ENCODE measurements at regions not wholly inside any gene's neighbourhood (a gene's known extent, or its start where the extent isn't known, plus 50 kb on each side); places are given as distances from the start of the nearest gene placed in this dataset.

DNA sequence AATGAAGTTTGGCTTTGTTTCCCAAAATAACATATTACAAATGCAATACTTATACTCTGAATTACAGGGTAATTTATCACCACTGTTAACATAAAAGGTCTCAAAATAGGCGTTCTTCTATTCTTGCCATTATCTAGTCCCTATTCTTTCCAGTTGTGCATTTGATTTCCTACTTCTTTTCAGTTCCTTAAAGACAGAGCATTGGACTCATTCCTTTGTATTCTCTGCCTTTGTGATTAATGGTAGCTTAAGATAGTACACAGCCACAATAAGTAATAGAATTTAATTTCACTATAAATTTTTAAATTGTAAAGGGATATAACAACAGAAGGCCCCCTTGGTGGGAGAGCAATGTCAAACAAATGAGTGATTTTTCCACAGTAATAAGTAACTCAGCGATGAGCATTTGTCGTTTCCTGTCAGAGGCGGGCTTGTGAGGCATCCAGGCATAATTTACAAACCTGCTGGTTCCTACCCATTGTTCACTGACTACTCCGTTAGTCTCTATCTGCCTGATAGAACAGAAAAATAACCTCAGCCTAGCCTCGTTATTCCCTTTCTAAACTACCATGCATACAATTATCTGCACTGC, 456.6 kb upstream of the REG3G start:
- no peak for TF ChIP-seq CTCF (IDR thresholded peaks at IDR 0.05)
- Histone ChIP-seq H3K4me3 (no peak overlapping the region), H3K27ac (no peak overlapping the region)
- DNase-seq (ENCODE audit: low spot score) = no peak

DNA sequence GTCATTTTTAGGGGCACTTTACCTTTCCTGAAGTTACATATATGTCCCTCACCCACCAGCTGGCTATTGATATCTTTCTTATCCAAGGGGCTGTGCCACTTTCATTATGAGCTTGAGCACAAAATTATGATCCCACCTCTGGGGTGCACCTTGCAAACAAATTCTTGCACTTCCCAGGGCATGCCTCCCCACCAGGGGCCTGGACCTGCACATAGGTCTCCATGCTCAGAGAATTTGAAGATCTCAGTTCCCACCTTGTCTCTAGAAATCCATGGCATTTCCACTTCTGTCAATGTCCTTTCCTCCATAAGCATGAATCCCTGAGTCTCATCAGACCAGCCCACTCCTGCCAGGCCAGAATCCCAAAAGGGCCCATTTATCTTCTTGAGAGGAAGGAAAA, 449.1 kb upstream of the REG3G start:
- Histone ChIP-seq H3K4me3 (no peak overlapping the region), H3K27ac (no peak overlapping the region)
- no peak for DNase-seq (ENCODE audit: low spot score)
- TF ChIP-seq CTCF (IDR thresholded peaks at IDR 0.05) = no peak

DNA sequence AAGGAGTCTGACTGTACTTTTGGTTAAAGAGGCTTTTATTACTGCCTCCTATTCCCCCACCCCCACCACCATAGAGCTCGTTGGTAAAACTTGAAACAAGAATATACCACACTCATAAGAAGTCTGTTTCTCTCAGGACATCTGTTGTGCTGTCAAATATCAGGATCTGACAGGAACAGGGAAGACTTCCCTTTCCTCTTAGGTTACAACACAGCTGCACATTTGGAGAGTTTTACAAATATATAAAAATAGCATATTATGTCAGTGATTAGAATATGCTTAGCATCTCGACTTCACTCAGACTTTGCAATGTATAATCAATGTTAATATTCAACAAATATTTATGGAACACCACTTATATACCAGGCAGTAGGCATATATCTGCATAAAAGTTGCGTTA, 439.6 kb upstream of the REG3G start:
- no peak overlapping the region for H3K4me3 ChIP-seq
- no peak for DNase-seq (ENCODE audit: low spot score)
- no peak for TF ChIP-seq CTCF (IDR thresholded peaks at IDR 0.05)
- H3K27ac ChIP-seq = no peak overlapping the region

DNA sequence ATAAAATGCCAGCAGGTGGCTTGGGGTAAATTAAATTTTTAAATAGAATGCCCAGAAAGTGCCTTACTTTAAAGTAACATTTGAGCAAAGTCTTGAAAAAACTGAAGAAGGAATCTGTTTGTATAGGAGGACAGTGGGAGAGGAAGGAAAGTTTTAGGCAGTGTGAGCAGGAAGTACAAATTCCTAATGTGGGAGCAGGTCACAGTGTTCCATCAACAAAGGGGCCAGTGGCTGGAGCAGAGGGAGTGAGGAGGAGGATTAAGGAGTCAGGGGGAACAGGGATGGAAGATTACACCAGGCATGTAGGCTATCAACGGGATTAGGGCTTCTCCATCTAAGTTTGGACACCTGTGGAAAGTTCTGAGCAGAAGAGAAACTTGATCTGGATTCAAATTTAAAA, 439.2 kb upstream of the REG3G start:
- DNase-seq (ENCODE audit: low spot score) = no peak
- TF ChIP-seq CTCF (IDR thresholded peaks at IDR 0.05) = no peak
- Histone ChIP-seq H3K4me3 (no peak overlapping the region), H3K27ac (no peak overlapping the region)

GRCh38 chr2:78589871-78590270, 435.6 kb upstream of the REG3G start:
- TF ChIP-seq CTCF (IDR thresholded peaks at IDR 0.05) = no peak
- Histone ChIP-seq H3K27ac (no peak overlapping the region), H3K4me3 (no peak overlapping the region)
- DNase-seq (ENCODE audit: low spot score) = no peak

GRCh38 chr2:78592491-78592890, 433.0 kb upstream of the REG3G start:
- no peak for DNase-seq (ENCODE audit: low spot score)
- H3K4me3 ChIP-seq = no peak overlapping the region
- TF ChIP-seq CTCF (IDR thresholded peaks at IDR 0.05) = no peak
- no peak overlapping the region for H3K27ac ChIP-seq

- TF ChIP-seq CTCF (IDR thresholded peaks at IDR 0.05) = no peak
- no peak overlapping the region for H3K27ac ChIP-seq
- no peak for DNase-seq (ENCODE audit: low spot score)
- no peak overlapping the region for H3K4me3 ChIP-seq
These were observed 424.4 kb upstream of the REG3G start for GRCh38 chr2:78601113-78601512.

All from coronary artery (tissue), 2 donors.